SIG-M5 treated with dmso at 0.1 percent for 504 hours (cell line): ENCODE measurements at regions not wholly inside any gene's neighbourhood (a gene's known extent, or its start where the extent isn't known, plus 50 kb on each side); places are given as distances from the start of the nearest gene placed in this dataset.
"Not testable (repeated sequence)": the region's sequence is repeated elsewhere in the genome, so short reads cannot be mapped to it uniquely, and the experiment has no call there.

Experiments
- DNase-seq: peaks from one replicate; lab custom pipeline; 2025; ENCODE audit not compliant: unreplicated experiment; lab: John Stamatoyannopoulos, UW

GRCh38 chr1:232357416-232357815, 272.5 kb downstream of the SIPA1L2 start:
- DNase-seq: no peak

GRCh38 chr1:232355162-232356006, 274.5 kb downstream of the SIPA1L2 start:
- DNase-seq: no peak

- DNase-seq: no peak
Observed at GRCh38 chr1:232353001-232353400, 276.9 kb downstream of the SIPA1L2 start.

- no peak for DNase-seq
Observed at GRCh38 chr1:232352366-232352765, 277.6 kb downstream of the SIPA1L2 start.

GRCh38 chr1:232351335-232351734, 278.6 kb downstream of the SIPA1L2 start:
- DNase-seq: no peak

- no peak for DNase-seq
Observed at GRCh38 chr1:232346844-232347243, 283.1 kb downstream of the SIPA1L2 start.

GRCh38 chr1:232344791-232345399, 285.0 kb downstream of the SIPA1L2 start:
- no peak for DNase-seq

- not testable (repeated sequence) for DNase-seq
Observed at GRCh38 chr1:232344186-232344585, 285.7 kb downstream of the SIPA1L2 start.

- DNase-seq: no peak
Observed at GRCh38 chr1:232340446-232340845, 289.5 kb downstream of the SIPA1L2 start.

GRCh38 chr1:232339073-232339472, 290.9 kb downstream of the SIPA1L2 start:
- DNase-seq: no peak

GRCh38 chr1:232335741-232336293, 294.1 kb downstream of the SIPA1L2 start:
- no peak for DNase-seq

- no peak for DNase-seq
Observed at GRCh38 chr1:232335261-232335660, 294.7 kb downstream of the SIPA1L2 start.

- DNase-seq: no peak
Observed at GRCh38 chr1:232334811-232335210, 295.1 kb downstream of the SIPA1L2 start.

GRCh38 chr1:232334246-232334645, 295.7 kb downstream of the SIPA1L2 start:
- DNase-seq: no peak

- no peak for DNase-seq
Observed at GRCh38 chr1:232333419-232333767, 296.5 kb downstream of the SIPA1L2 start.

- not testable (repeated sequence) for DNase-seq
Observed at GRCh38 chr1:232332710-232333418, 297.1 kb downstream of the SIPA1L2 start.

- no peak for DNase-seq
Observed at GRCh38 chr1:232329103-232329813, 300.7 kb downstream of the SIPA1L2 start.

- DNase-seq: peak; percentile 26
Observed at GRCh38 chr1:232328486-232329102, 301.3 kb downstream of the SIPA1L2 start.

GRCh38 chr1:232327899-232328298, 302.0 kb downstream of the SIPA1L2 start:
- no peak for DNase-seq

- DNase-seq: no peak
Observed at GRCh38 chr1:232327269-232327668, 302.7 kb downstream of the SIPA1L2 start.
